ENCODE measurements at regions not wholly inside any gene's neighbourhood (a gene's known extent, or its start where the extent isn't known, plus 50 kb on each side); places are given as distances from the start of the nearest gene placed in this dataset.
A peak's percentile ranks its signal among the peaks of the same experiment; 100 is the strongest.

GRCh38 chr7:17532861-17533404 lies 234.5 kb downstream of the AHR start:
- no peaks in the 10 kb centered on the region for H3K9me3 Mint-ChIP-seq
- H3K27me3 Mint-ChIP-seq: no peaks in the 10 kb centered on the region
- no peaks in the 10 kb centered on the region for H3K36me3 Mint-ChIP-seq
- no peak overlapping the region for H3K27ac Mint-ChIP-seq
- H3K4me1 Mint-ChIP-seq: peaks cover 0 to 1% (median 0%) of the 10 kb centered on the region in 3 donors
- no peak overlapping the region for H3K4me3 Mint-ChIP-seq

GRCh38 chr7:17534348-17534747 lies 235.9 kb downstream of the AHR start:
- Mint-ChIP-seq H3K9me3 (no peaks in the 10 kb centered on the region), H3K36me3 (no peaks in the 10 kb centered on the region), H3K27me3 (no peaks in the 10 kb centered on the region), H3K27ac (no peak overlapping the region), H3K4me3 (no peak overlapping the region), H3K4me1 (peaks cover 0 to 1% (median 0%) of the 10 kb centered on the region in 3 donors)

GRCh38 chr7:17535776-17536175 lies 237.3 kb downstream of the AHR start:
- peaks cover 0 to 1% (median 0%) of the 10 kb centered on the region in 3 donors for H3K4me1 Mint-ChIP-seq
- H3K27ac Mint-ChIP-seq: no peak overlapping the region
- no peaks in the 10 kb centered on the region for H3K9me3 Mint-ChIP-seq
- no peaks in the 10 kb centered on the region for H3K36me3 Mint-ChIP-seq
- no peaks in the 10 kb centered on the region for H3K27me3 Mint-ChIP-seq
- H3K4me3 Mint-ChIP-seq: no peak overlapping the region

GRCh38 chr7:17544401-17544800 lies 245.9 kb downstream of the AHR start:
- Mint-ChIP-seq H3K27ac (no peak overlapping the region), H3K9me3 (peaks cover 0 to 2% (median 0%) of the 10 kb centered on the region in 3 donors), H3K36me3 (peaks cover 2% of the 10 kb centered on the region), H3K27me3 (no peaks in the 10 kb centered on the region), H3K4me1 (no peaks in the 10 kb centered on the region), H3K4me3 (no peak overlapping the region)

GRCh38 chr7:17545348-17545747 lies 246.9 kb downstream of the AHR start:
- no peak overlapping the region for H3K27ac Mint-ChIP-seq
- no peak overlapping the region for H3K4me3 Mint-ChIP-seq
- peaks cover 0 to 2% (median 0%) of the 10 kb centered on the region in 3 donors for H3K9me3 Mint-ChIP-seq
- H3K36me3 Mint-ChIP-seq: peaks cover 2% of the 10 kb centered on the region
- H3K27me3 Mint-ChIP-seq: no peaks in the 10 kb centered on the region
- no peaks in the 10 kb centered on the region for H3K4me1 Mint-ChIP-seq

GRCh38 chr7:17546189-17546588 lies 247.7 kb downstream of the AHR start:
- no peaks in the 10 kb centered on the region for H3K27me3 Mint-ChIP-seq

GRCh38 chr7:17546592-17546991 lies 248.1 kb downstream of the AHR start:
- no peak overlapping the region for H3K4me3 Mint-ChIP-seq
- no peaks in the 10 kb centered on the region for H3K27me3 Mint-ChIP-seq
- H3K36me3 Mint-ChIP-seq: peaks cover 2% of the 10 kb centered on the region
- no peaks in the 10 kb centered on the region for H3K4me1 Mint-ChIP-seq
- peaks cover 0 to 2% (median 0%) of the 10 kb centered on the region in 3 donors for H3K9me3 Mint-ChIP-seq
- H3K27ac Mint-ChIP-seq: no peak overlapping the region

More at GRCh38 chr7:17546189-17546588, 247.7 kb downstream of the AHR start:
- Mint-ChIP-seq H3K27ac (no peak overlapping the region), H3K4me3 (no peak overlapping the region), H3K4me1 (no peaks in the 10 kb centered on the region), H3K9me3 (peaks cover 0 to 2% (median 0%) of the 10 kb centered on the region in 3 donors), H3K36me3 (peaks cover 2% of the 10 kb centered on the region)

- peaks cover 0 to 2% (median 0%) of the 10 kb centered on the region in 3 donors for H3K9me3 Mint-ChIP-seq
- peaks cover 2% of the 10 kb centered on the region for H3K36me3 Mint-ChIP-seq
- no peak overlapping the region for H3K27ac Mint-ChIP-seq
- H3K4me3 Mint-ChIP-seq: no peak overlapping the region
- H3K27me3 Mint-ChIP-seq: no peaks in the 10 kb centered on the region
- H3K4me1 Mint-ChIP-seq: no peaks in the 10 kb centered on the region
Measured at GRCh38 chr7:17548014-17548653, 249.7 kb downstream of the AHR start.

GRCh38 chr7:17549406-17549805 lies 251.0 kb downstream of the AHR start:
- Mint-ChIP-seq H3K27me3 (no peaks in the 10 kb centered on the region), H3K4me3 (no peak overlapping the region), H3K27ac (no peak overlapping the region), H3K36me3 (peaks cover 2% of the 10 kb centered on the region), H3K4me1 (no peaks in the 10 kb centered on the region), H3K9me3 (peaks cover 0 to 2% (median 0%) of the 10 kb centered on the region in 3 donors)

GRCh38 chr7:17552373-17552772 lies 253.9 kb downstream of the AHR start:
- Mint-ChIP-seq H3K9me3 (no peaks in the 10 kb centered on the region), H3K27me3 (no peaks in the 10 kb centered on the region), H3K4me3 (no peak overlapping the region), H3K36me3 (peaks cover 2% of the 10 kb centered on the region), H3K27ac (no peak overlapping the region), H3K4me1 (peaks cover 0 to 1% (median 0%) of the 10 kb centered on the region in 3 donors)

GRCh38 chr7:17552952-17553351 lies 254.5 kb downstream of the AHR start:
- H3K27me3 Mint-ChIP-seq: no peaks in the 10 kb centered on the region
- no peaks in the 10 kb centered on the region for H3K9me3 Mint-ChIP-seq
- H3K4me3 Mint-ChIP-seq: no peak overlapping the region
- no peak overlapping the region for H3K27ac Mint-ChIP-seq
- peaks cover 2% of the 10 kb centered on the region for H3K36me3 Mint-ChIP-seq
- H3K4me1 Mint-ChIP-seq: peaks cover 0 to 1% (median 0%) of the 10 kb centered on the region in 3 donors

- Mint-ChIP-seq H3K27me3 (no peaks in the 10 kb centered on the region), H3K36me3 (no peaks in the 10 kb centered on the region), H3K9me3 (no peaks in the 10 kb centered on the region), H3K27ac (peak overlapping the region in 1 of 3 donors; percentile 24), H3K4me3 (no peak overlapping the region), H3K4me1 (peaks cover 0 to 1% (median 0%) of the 10 kb centered on the region in 3 donors)
Measured at GRCh38 chr7:17554341-17555015, 256.0 kb downstream of the AHR start.

- no peak overlapping the region for H3K27ac Mint-ChIP-seq
- H3K4me3 Mint-ChIP-seq: no peak overlapping the region
- peaks cover 0 to 1% (median 0%) of the 10 kb centered on the region in 3 donors for H3K4me1 Mint-ChIP-seq
- H3K36me3 Mint-ChIP-seq: no peaks in the 10 kb centered on the region
- H3K27me3 Mint-ChIP-seq: no peaks in the 10 kb centered on the region
- H3K9me3 Mint-ChIP-seq: no peaks in the 10 kb centered on the region
Measured at GRCh38 chr7:17556247-17556956, 257.9 kb downstream of the AHR start.

- no peaks in the 10 kb centered on the region for H3K27me3 Mint-ChIP-seq
- H3K9me3 Mint-ChIP-seq: no peaks in the 10 kb centered on the region
- no peaks in the 10 kb centered on the region for H3K36me3 Mint-ChIP-seq
- H3K4me3 Mint-ChIP-seq: no peak overlapping the region
- no peak overlapping the region for H3K27ac Mint-ChIP-seq
- H3K4me1 Mint-ChIP-seq: peaks cover 0 to 1% (median 0%) of the 10 kb centered on the region in 3 donors
Measured at GRCh38 chr7:17557251-17557671, 258.8 kb downstream of the AHR start.

GRCh38 chr7:17558135-17558534 lies 259.7 kb downstream of the AHR start:
- H3K4me3 Mint-ChIP-seq: no peak overlapping the region
- no peak overlapping the region for H3K27ac Mint-ChIP-seq
- H3K9me3 Mint-ChIP-seq: peaks cover 0 to 2% (median 2%) of the 10 kb centered on the region in 3 donors
- H3K36me3 Mint-ChIP-seq: no peaks in the 10 kb centered on the region
- H3K27me3 Mint-ChIP-seq: no peaks in the 10 kb centered on the region
- H3K4me1 Mint-ChIP-seq: peaks cover 0 to 1% (median 0%) of the 10 kb centered on the region in 3 donors

Data from IgD-negative memory B cell (primary cell).